ENCODE measurements at regions not wholly inside any gene's neighbourhood (a gene's known extent, or its start where the extent isn't known, plus 50 kb on each side); places are given as distances from the start of the nearest gene placed in this dataset.

DNA sequence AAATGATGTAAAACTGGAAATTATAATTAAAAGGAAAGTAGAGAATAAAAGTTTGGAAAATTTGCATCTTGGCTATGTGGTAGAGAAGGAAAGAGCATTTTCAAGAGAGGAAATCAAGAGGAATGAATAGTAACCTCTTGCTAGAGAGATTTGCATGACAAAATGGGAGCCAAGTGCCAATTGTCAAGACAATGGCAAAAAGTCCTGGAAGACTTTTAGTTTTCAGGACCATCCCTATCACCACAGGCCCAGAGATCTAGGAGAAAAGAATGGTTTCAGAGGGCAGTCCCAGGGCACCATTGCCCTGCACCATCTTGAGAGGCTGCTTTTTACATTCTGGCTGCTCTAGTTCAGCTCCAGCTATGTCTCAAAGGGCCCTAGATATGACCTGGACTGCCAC is 1427.6 kb downstream of the ZPLD1 start:
- no peak overlapping the region for H3K4me2 ChIP-seq (ENCODE audit: insufficient read depth, insufficient read length, low read length)
- Mint-ChIP-seq H3K36me3 (ENCODE audit: insufficient read depth in 1 of 3, low read depth in 3 of 3) (peaks cover 6 to 26% (median 19%) of the 10 kb centered on the region in 3 experiments; a peak in 6 of 7 replicates), H3K27ac (peak overlapping the region in 2 of 3 experiments; percentile 23 to 55; a peak in 3 of 7 replicates), H3K4me3 (no peak overlapping the region), H3K4me1 (peaks cover 16 to 18% of the 10 kb centered on the region in 2 experiments), H3K27me3 (ENCODE audit: low read depth) (no peaks in the 10 kb centered on the region), H3K9me3 (peaks cover 12 to 19% of the 10 kb centered on the region in 2 experiments)
- no peak overlapping the region for H2AK5ac ChIP-seq (ENCODE audit: insufficient read length, low read length)
- H2BK15ac ChIP-seq (ENCODE audit: low read depth, low read length): no peak overlapping the region
- H2BK5ac ChIP-seq (ENCODE audit: insufficient read length, low read length): no peak overlapping the region
- no peak overlapping the region for H3K56ac ChIP-seq (ENCODE audit: insufficient read length, low read depth, low read length)
- TF ChIP-seq, protein P1, sequence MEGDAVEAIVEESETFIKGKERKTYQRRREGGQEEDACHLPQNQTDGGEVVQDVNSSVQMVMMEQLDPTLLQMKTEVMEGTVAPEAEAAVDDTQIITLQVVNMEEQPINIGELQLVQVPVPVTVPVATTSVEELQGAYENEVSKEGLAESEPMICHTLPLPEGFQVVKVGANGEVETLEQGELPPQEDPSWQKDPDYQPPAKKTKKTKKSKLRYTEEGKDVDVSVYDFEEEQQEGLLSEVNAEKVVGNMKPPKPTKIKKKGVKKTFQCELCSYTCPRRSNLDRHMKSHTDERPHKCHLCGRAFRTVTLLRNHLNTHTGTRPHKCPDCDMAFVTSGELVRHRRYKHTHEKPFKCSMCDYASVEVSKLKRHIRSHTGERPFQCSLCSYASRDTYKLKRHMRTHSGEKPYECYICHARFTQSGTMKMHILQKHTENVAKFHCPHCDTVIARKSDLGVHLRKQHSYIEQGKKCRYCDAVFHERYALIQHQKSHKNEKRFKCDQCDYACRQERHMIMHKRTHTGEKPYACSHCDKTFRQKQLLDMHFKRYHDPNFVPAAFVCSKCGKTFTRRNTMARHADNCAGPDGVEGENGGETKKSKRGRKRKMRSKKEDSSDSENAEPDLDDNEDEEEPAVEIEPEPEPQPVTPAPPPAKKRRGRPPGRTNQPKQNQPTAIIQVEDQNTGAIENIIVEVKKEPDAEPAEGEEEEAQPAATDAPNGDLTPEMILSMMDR (conservative IDR thresholded peaks at IDR 0.05): no peak
- no peak overlapping the region for H2BK120ac ChIP-seq (ENCODE audit: low read depth, low read length, poor library complexity, severe bottlenecking)
- no peaks in the 10 kb centered on the region for H4K20me1 ChIP-seq (ENCODE audit: control insufficient read depth, insufficient read depth, insufficient read length)
- no peaks in the 10 kb centered on the region for H3K79me1 ChIP-seq (ENCODE audit: insufficient read depth, low read depth, low read length, poor library complexity, severe bottlenecking)
- H3K27me3 ChIP-seq (ENCODE audit: insufficient read depth, low read length): no peaks in the 10 kb centered on the region; the same call in 1 of the 2 replicates
- no peak overlapping the region for H3T11ph ChIP-seq (ENCODE audit: low read length)
- H2AFZ ChIP-seq (ENCODE audit: low read length): no peak overlapping the region
- no peak overlapping the region for H3K9ac ChIP-seq (ENCODE audit: extremely low read depth, insufficient read length, low read length)
- no peak overlapping the region for H2BK12ac ChIP-seq (ENCODE audit: insufficient read length, low read depth, low read length)
- H3K18ac ChIP-seq (ENCODE audit: insufficient read length, low read depth, low read length): no peak overlapping the region
- DNase-seq: no peak
- H3K9me3 ChIP-seq (ENCODE audit: control insufficient read depth, low read depth, low read length): no peaks in the 10 kb centered on the region
- no peak overlapping the region for H3K23ac ChIP-seq (ENCODE audit: insufficient read length, low read depth, low read length)
- H3K14ac ChIP-seq (ENCODE audit: insufficient read depth, low read length): no peak overlapping the region
- H3K27ac ChIP-seq (ENCODE audit: insufficient read length, low read depth, low read length): no peak overlapping the region
- no peak overlapping the region for H3K4ac ChIP-seq (ENCODE audit: low read depth, low read length)
- H4K91ac ChIP-seq (ENCODE audit: insufficient read length, low read depth, low read length): no peak overlapping the region
- H2BK20ac ChIP-seq (ENCODE audit: low read depth, low read length, poor library complexity, severe bottlenecking): no peak overlapping the region
- H4K5ac ChIP-seq (ENCODE audit: insufficient read length, low read depth, low read length): no peak overlapping the region
- H4K8ac ChIP-seq (replicated peaks; ENCODE audit: insufficient read length, low read depth, low read length): no peak overlapping the region
- no peaks in the 10 kb centered on the region for H3K23me2 ChIP-seq (ENCODE audit: insufficient read length, low read depth, low read length, poor library complexity, severe bottlenecking)
- no peaks in the 10 kb centered on the region for H3K79me2 ChIP-seq (ENCODE audit: insufficient read depth, low read length)
- peaks cover 3% of the 10 kb centered on the region; the same call in 1 of the 2 replicates for H3K4me1 ChIP-seq (ENCODE audit: insufficient read depth, low read length)
